Neural progenitor cell (in vitro differentiated cells): ENCODE measurements at regions not wholly inside any gene's neighbourhood (a gene's known extent, or its start where the extent isn't known, plus 50 kb on each side); places are given as distances from the start of the nearest gene placed in this dataset.

ENCODE experiments used
- DNase-seq: peaks from one replicate; pipeline ENCODE4 v3.0.0-alpha.2; 2016; ENCODE audit warnings: low spot score
- H2AFZ ChIP-seq: fragments of 200-600 bp; sonication (generic); replicated peaks from 2 replicates; pipeline ENCODE4 v1.6.1; 2016; ENCODE audit warnings: antibody characterized with exemption
- H3F3A ChIP-seq: fragments of 200-600 bp; sonication (generic); 2 replicates; pipeline ENCODE4 v1.6.1; 2016; ENCODE audit warnings: antibody characterized with exemption, low read depth
- H3K27ac ChIP-seq: fragments of 200-600 bp; sonication (generic); 2 replicates; pipeline ENCODE4 v1.5.1; 2016; ENCODE audit warnings: mild to moderate bottlenecking
- H3K27me3 ChIP-seq: fragments of 200-600 bp; sonication (generic); 2 replicates; pipeline ENCODE4 v1.6.1; 2016; ENCODE audit warnings: mild to moderate bottlenecking, moderate library complexity
- H3K36me3 ChIP-seq: fragments of 200-600 bp; sonication (generic); 2 replicates; pipeline ENCODE4 v1.5.1; 2016
- H3K4me1 ChIP-seq: fragments of 200-600 bp; sonication (generic); 2 replicates; pipeline ENCODE4 v1.6.1; 2016; ENCODE audit warnings: mixed run types
- H3K4me2 ChIP-seq: fragments of 200-600 bp; sonication (generic); 2 replicates; pipeline ENCODE4 v1.6.1; 2016
- H3K4me3 ChIP-seq: fragments of 200-600 bp; sonication (generic); 2 replicates; pipeline ENCODE4 v1.5.1; 2016
- H3K79me2 ChIP-seq: fragments of 200-600 bp; sonication (generic); 2 replicates; pipeline ENCODE4 v1.6.1; 2016; ENCODE audit warnings: low read depth
- H3K9ac ChIP-seq: fragments of 200-600 bp; sonication (generic); 2 replicates; pipeline ENCODE4 v1.6.1; 2016
- H3K9me3 ChIP-seq: fragments of 200-600 bp; sonication (generic); 2 replicates; pipeline ENCODE4 v1.5.1; 2016; ENCODE audit warnings: low read depth
- H4K20me1 ChIP-seq: fragments of 200-600 bp; sonication (generic); 2 replicates; pipeline ENCODE4 v1.6.1; 2016; ENCODE audit warnings: low read depth
- H3K27ac Mint-ChIP-seq: 3 replicates; pipeline ENCODE4 v1.8.0; 2021; ENCODE audit warnings: mixed read lengths
- H3K27me3 Mint-ChIP-seq: 2 replicates; pipeline ENCODE4 v1.8.0; 2022; ENCODE audit warnings: low read depth, mild to moderate bottlenecking, inconsistent platforms, moderate library complexity, mixed read lengths; ENCODE audit not compliant: insufficient read depth
- H3K36me3 Mint-ChIP-seq: 3 replicates; pipeline ENCODE4 v1.8.0; 2021; ENCODE audit warnings: mixed read lengths
- H3K4me1 Mint-ChIP-seq: 3 replicates; pipeline ENCODE4 v1.8.0; 2021; ENCODE audit warnings: mixed read lengths
- H3K4me3 Mint-ChIP-seq: 3 replicates; pipeline ENCODE4 v1.8.0; 2021; ENCODE audit warnings: mild to moderate bottlenecking, moderate library complexity, mixed read lengths
- H3K9me3 Mint-ChIP-seq: 3 replicates; pipeline ENCODE4 v1.8.0; 2020; ENCODE audit warnings: mixed read lengths
- CTCF ChIP-seq: fragments of 200-600 bp; sonication (generic); IDR thresholded peaks from 2 replicates; pipeline ENCODE4 v1.5.1; 2017; ENCODE audit warnings: antibody characterized with exemption, mild to moderate bottlenecking
- EZH2 ChIP-seq: fragments of 200-600 bp; sonication (generic); IDR thresholded peaks from 2 replicates; pipeline ENCODE4 v1.6.1; 2017; ENCODE audit warnings: antibody characterized with exemption, mild to moderate bottlenecking, moderate library complexity
- EZH2phosphoT487 ChIP-seq: fragments of 200-600 bp; sonication (generic); IDR thresholded peaks from 2 replicates; pipeline ENCODE4 v1.6.1; 2017; ENCODE audit warnings: antibody characterized with exemption

GRCh38 chr17:70608957-70609356 is 439.6 kb downstream of the KCNJ2 start:
- H3K4me1 ChIP-seq, result peaks cover 5% of the 10 kb centered on the region
- H3K9me3 ChIP-seq, result no peaks in the 10 kb centered on the region
- H3K79me2 ChIP-seq, result no peaks in the 10 kb centered on the region
- Mint-ChIP-seq H3K4me3 (no peak overlapping the region), H3K27me3 (no peaks in the 10 kb centered on the region), H3K36me3 (no peaks in the 10 kb centered on the region), H3K9me3 (no peaks in the 10 kb centered on the region), H3K27ac (no peak overlapping the region), H3K4me1 (peaks cover 19% of the 10 kb centered on the region)
- H3K9ac ChIP-seq, result no peak overlapping the region
- H3F3A ChIP-seq, result no peaks in the 10 kb centered on the region
- H3K4me2 ChIP-seq, result no peak overlapping the region
- no peaks in the 10 kb centered on the region for H3K36me3 ChIP-seq
- no peak overlapping the region for H3K27ac ChIP-seq
- H3K4me3 ChIP-seq, result no peak overlapping the region
- TF ChIP-seq EZH2phosphoT487 (no peak), EZH2 (no peak), CTCF (no peak)
- H4K20me1 ChIP-seq, result no peaks in the 10 kb centered on the region
- DNase-seq, result no peak
- no peak overlapping the region for H2AFZ ChIP-seq
- H3K27me3 ChIP-seq, result no peaks in the 10 kb centered on the region

- no peaks in the 10 kb centered on the region for H3K9me3 ChIP-seq
- no peaks in the 10 kb centered on the region for H3K79me2 ChIP-seq
- Mint-ChIP-seq H3K9me3 (no peaks in the 10 kb centered on the region), H3K27me3 (no peaks in the 10 kb centered on the region), H3K4me3 (no peak overlapping the region), H3K36me3 (no peaks in the 10 kb centered on the region), H3K4me1 (peaks cover 18% of the 10 kb centered on the region), H3K27ac (no peak overlapping the region)
- H3K36me3 ChIP-seq, result no peaks in the 10 kb centered on the region
- H3F3A ChIP-seq, result no peaks in the 10 kb centered on the region
- no peaks in the 10 kb centered on the region for H3K27me3 ChIP-seq
- no peak overlapping the region for H3K4me2 ChIP-seq
- no peak overlapping the region for H3K4me3 ChIP-seq
- TF ChIP-seq EZH2phosphoT487 (no peak), EZH2 (no peak)
- H4K20me1 ChIP-seq, result no peaks in the 10 kb centered on the region
- no peak for DNase-seq
- peaks cover 5% of the 10 kb centered on the region for H3K4me1 ChIP-seq
- no peak overlapping the region for H2AFZ ChIP-seq
- no peak overlapping the region for H3K27ac ChIP-seq
- no peak overlapping the region for H3K9ac ChIP-seq
These were observed 440.2 kb downstream of the KCNJ2 start for GRCh38 chr17:70609566-70609965.

GRCh38 chr17:70610161-70610560 is 440.8 kb downstream of the KCNJ2 start:
- no peak overlapping the region for H3K4me3 Mint-ChIP-seq
- Histone ChIP-seq H3F3A (no peaks in the 10 kb centered on the region), H3K27ac (no peak overlapping the region), H3K9me3 (no peaks in the 10 kb centered on the region), H3K4me3 (no peak overlapping the region), H3K4me2 (no peak overlapping the region), H3K4me1 (peaks cover 1% of the 10 kb centered on the region), H3K27me3 (no peaks in the 10 kb centered on the region), H4K20me1 (no peaks in the 10 kb centered on the region), H3K36me3 (no peaks in the 10 kb centered on the region), H2AFZ (no peak overlapping the region), H3K9ac (no peak overlapping the region), H3K79me2 (no peaks in the 10 kb centered on the region)
- peaks cover 13% of the 10 kb centered on the region for H3K4me1 Mint-ChIP-seq
- no peak overlapping the region for H3K27ac Mint-ChIP-seq
- TF ChIP-seq CTCF (no peak), EZH2phosphoT487 (no peak), EZH2 (no peak)
- H3K36me3 Mint-ChIP-seq, result no peaks in the 10 kb centered on the region
- H3K27me3 Mint-ChIP-seq, result no peaks in the 10 kb centered on the region
- H3K9me3 Mint-ChIP-seq, result no peaks in the 10 kb centered on the region
- no peak for DNase-seq

- no peaks in the 10 kb centered on the region for H3K4me1 Mint-ChIP-seq
These were observed 444.3 kb downstream of the KCNJ2 start for GRCh38 chr17:70613681-70614080.

More at GRCh38 chr17:70613681-70614080, 444.3 kb downstream of the KCNJ2 start:
- no peak overlapping the region for H3K27ac Mint-ChIP-seq
- no peaks in the 10 kb centered on the region for H3K9me3 Mint-ChIP-seq
- no peaks in the 10 kb centered on the region for H3K27me3 Mint-ChIP-seq
- H3K27me3 ChIP-seq, result no peaks in the 10 kb centered on the region
- H2AFZ ChIP-seq, result no peak overlapping the region
- no peaks in the 10 kb centered on the region for H3K36me3 ChIP-seq
- TF ChIP-seq EZH2phosphoT487 (no peak), CTCF (no peak), EZH2 (no peak)
- H3K4me3 ChIP-seq, result no peak overlapping the region
- H3K4me1 ChIP-seq, result no peaks in the 10 kb centered on the region
- H3K9me3 ChIP-seq, result no peaks in the 10 kb centered on the region
- DNase-seq, result no peak
- no peaks in the 10 kb centered on the region for H3F3A ChIP-seq
- H3K36me3 Mint-ChIP-seq, result no peaks in the 10 kb centered on the region
- no peak overlapping the region for H3K4me2 ChIP-seq
- H3K9ac ChIP-seq, result no peak overlapping the region
- H3K27ac ChIP-seq, result no peak overlapping the region
- no peaks in the 10 kb centered on the region for H3K79me2 ChIP-seq
- no peak overlapping the region for H3K4me3 Mint-ChIP-seq
- H4K20me1 ChIP-seq, result no peaks in the 10 kb centered on the region
